GM12872 (cell line): ENCODE measurements at regions not wholly inside any gene's neighbourhood (a gene's known extent, or its start where the extent isn't known, plus 50 kb on each side); places are given as distances from the start of the nearest gene placed in this dataset.

ENCODE experiments used
- CTCF ChIP-seq: IDR thresholded peaks from 3 replicates; pipeline ENCODE4 v1.5.1; 2011; ENCODE audit warnings: low read depth, mild to moderate bottlenecking, low read length, moderate library complexity; ENCODE audit not compliant: insufficient read depth

DNA sequence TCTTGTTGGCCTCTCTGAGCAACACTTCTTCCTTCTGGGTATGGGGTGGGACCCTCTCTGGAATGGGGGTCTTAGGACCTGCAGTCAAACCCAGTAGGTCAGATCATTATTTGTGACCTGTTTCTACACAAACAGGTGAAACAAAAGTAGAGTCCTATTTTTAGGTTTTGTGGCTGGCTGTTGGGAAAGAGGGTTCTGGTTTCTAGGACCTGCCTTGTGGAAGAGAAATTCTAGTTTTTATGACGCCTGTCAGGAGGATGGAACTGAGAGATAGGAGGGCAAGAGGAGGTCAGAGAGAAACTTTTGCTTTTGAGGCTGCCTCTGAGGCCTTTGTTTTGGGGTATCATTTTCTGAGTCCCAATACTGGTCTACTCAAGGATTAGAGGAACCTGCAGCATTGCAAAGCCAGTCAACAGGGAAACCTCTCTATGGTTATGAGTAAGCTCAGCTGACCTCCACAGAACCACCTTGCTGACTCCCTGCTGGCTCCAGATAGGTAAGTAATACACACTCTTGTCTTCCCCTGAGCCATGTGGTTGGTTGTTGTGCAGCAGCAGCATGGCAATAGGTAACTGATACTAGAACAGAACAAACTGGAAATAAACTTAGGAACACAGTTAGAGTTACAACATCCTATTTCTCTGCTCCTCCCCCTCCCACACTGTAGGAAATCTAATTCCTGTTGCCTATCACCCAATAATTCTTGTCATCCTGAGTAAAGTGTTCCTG lies 114.7 kb upstream of the VCX3B start:
- TF ChIP-seq CTCF, result no peak

DNA sequence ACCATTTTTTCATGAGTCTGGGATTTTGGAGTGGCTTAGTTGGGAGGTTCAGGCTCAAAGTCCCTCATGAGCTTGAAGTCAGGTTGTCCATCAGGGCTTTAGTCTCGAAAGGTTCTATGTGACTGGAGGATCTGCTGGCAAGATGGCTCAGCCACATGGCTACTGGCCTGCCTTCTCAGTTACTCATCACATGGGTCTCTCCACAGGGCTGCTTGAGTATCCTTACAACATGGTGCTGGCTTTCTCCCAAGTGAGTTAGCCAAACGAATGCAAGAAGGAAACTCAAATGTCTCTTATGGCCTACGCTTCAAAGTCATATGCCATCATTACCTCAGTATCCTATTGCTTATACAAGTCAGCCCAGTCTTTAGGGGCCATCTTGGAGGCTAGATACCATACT lies 106.3 kb upstream of the VCX3B start:
- no peak for TF ChIP-seq CTCF

- TF ChIP-seq CTCF, result no peak
Observed at GRCh38 chrX:8364369-8365141, 100.1 kb upstream of the VCX3B start.

DNA sequence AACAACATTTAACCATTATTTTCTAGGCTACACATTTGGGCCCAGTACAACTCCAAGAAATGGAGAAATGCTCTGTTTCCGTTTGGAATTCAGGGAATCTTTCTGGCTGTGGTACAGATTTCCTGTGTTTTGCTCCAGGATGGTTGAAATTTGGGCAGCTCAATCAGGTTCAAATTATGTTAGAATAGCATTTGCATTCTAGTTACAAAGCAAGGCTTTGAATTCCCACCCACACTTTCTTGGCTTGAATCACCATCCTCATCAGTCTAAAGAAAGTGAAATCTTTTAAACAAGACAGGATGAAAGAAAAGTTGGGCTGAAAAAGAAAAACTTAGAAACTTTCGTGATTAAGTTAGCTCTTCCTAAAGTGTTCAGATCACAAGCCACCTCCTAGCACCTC lies 98.1 kb upstream of the VCX3B start:
- TF ChIP-seq CTCF, result no peak

DNA sequence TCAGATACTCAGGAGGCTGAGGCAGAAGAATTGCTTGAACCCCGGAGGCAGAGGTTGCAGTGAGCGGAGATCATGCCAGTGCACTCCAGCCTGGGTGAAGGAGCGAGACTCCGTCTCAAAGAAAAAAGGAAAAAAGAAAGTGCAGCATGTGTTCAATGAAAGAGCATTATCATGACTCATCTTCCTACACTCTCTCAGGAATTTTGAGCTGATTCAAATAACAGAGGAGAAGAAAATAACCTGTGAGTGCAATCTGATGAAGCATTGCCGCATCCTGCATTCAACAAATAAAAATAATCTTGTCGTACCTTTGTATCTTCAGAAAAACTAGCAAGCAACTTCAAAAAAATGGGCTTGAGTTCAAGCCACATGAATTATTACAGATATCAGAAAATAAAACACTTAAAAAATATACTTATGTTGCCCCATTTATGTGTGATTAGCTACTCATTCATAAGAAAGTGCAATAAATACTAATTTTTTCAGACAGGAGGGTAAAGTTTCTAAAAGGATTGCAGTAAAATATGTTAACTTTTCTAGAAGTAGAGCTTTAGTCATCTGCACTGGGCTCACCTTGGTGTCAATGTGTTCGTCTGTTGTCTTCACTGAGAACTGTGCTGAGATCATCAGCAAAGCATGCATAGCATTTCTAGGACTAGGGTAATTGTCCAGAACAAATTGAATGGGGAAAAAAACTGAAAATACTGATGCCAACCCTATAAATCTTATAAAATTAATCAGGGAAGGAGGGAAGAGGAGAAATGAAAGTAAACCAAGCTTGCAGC lies 90.4 kb upstream of the VCX3B start:
- no peak for TF ChIP-seq CTCF

GRCh38 chrX:8377041-8377440 lies 87.6 kb upstream of the VCX3B start:
- no peak for TF ChIP-seq CTCF

- TF ChIP-seq CTCF, result no peak
Observed at GRCh38 chrX:8390771-8391170, 73.9 kb upstream of the VCX3B start.
